ENCODE measurements at regions not wholly inside any gene's neighbourhood (a gene's known extent, or its start where the extent isn't known, plus 50 kb on each side); places are given as distances from the start of the nearest gene placed in this dataset.

GRCh38 chr15:95872366-95872771 is 458.1 kb upstream of the NR2F2 start:
- Histone ChIP-seq H3K4me3 (no peak overlapping the region), H3K27me3 (no peaks in the 10 kb centered on the region), H3K9me3 (no peaks in the 10 kb centered on the region), H3K4me1 (peaks cover 0 to 29% (median 9%) of the 10 kb centered on the region in 4 donors), H3K27ac (no peak overlapping the region), H3K36me3 (no peaks in the 10 kb centered on the region)
- no peak for TF ChIP-seq CTCF (IDR thresholded peaks at IDR 0.05)
- intact Hi-C loops (cut with DNase I; ENCODE audit: low total_unique reads), result no loop called here
- no peak for DNase-seq

- peaks cover 0 to 29% (median 9%) of the 10 kb centered on the region in 4 donors for H3K4me1 ChIP-seq
- H3K36me3 ChIP-seq, result no peaks in the 10 kb centered on the region
- no peak for TF ChIP-seq CTCF (IDR thresholded peaks at IDR 0.05)
- peak overlapping the region; percentile 57 to 59 for H3K27ac ChIP-seq
- H3K27me3 ChIP-seq, result no peaks in the 10 kb centered on the region
- DNase-seq, result no peak
- no peaks in the 10 kb centered on the region for H3K9me3 ChIP-seq
- H3K4me3 ChIP-seq, result no peak overlapping the region
- intact Hi-C loops (cut with DNase I; ENCODE audit: low total_unique reads), result no loop called here
These were observed 455.9 kb upstream of the NR2F2 start for GRCh38 chr15:95874637-95875036.

- DNase-seq, result peak; percentile 56 to 74
These were observed 455.3 kb upstream of the NR2F2 start for GRCh38 chr15:95875121-95875643.

GRCh38 chr15:95880031-95880570 is 450.4 kb upstream of the NR2F2 start:
- Histone ChIP-seq H3K4me3 (peak overlapping the region in 1 of 2 donors; percentile 17), H3K27ac (peak overlapping the region; percentile 4 to 53)
- intact Hi-C loops (cut with DNase I; ENCODE audit: low total_unique reads), result no loop called here

More at GRCh38 chr15:95875121-95875643, 455.3 kb upstream of the NR2F2 start:
- peak in 1 of 2 experiments; percentile 16 for TF ChIP-seq CTCF (IDR thresholded peaks at IDR 0.05)
- Histone ChIP-seq H3K36me3 (no peaks in the 10 kb centered on the region), H3K27ac (peak overlapping the region; percentile 57 to 59), H3K27me3 (no peaks in the 10 kb centered on the region), H3K4me1 (peaks cover 0 to 30% (median 10%) of the 10 kb centered on the region in 4 donors), H3K9me3 (no peaks in the 10 kb centered on the region), H3K4me3 (no peak overlapping the region)
- intact Hi-C loops (cut with DNase I; ENCODE audit: low total_unique reads), result no loop called here

GRCh38 chr15:95880630-95881029 is 449.9 kb upstream of the NR2F2 start:
- TF ChIP-seq CTCF (IDR thresholded peaks at IDR 0.05), result no peak
- Histone ChIP-seq H3K27me3 (no peaks in the 10 kb centered on the region), H3K4me1 (peaks cover 0 to 30% (median 2%) of the 10 kb centered on the region in 4 donors), H3K9me3 (no peaks in the 10 kb centered on the region), H3K27ac (peak overlapping the region; percentile 4 to 53), H3K4me3 (no peak overlapping the region), H3K36me3 (no peaks in the 10 kb centered on the region)
- no peak for DNase-seq
- intact Hi-C loops (cut with DNase I; ENCODE audit: low total_unique reads), result no loop called here

More at GRCh38 chr15:95880031-95880570, 450.4 kb upstream of the NR2F2 start:
- no peaks in the 10 kb centered on the region for H3K36me3 ChIP-seq
- no peak for TF ChIP-seq CTCF (IDR thresholded peaks at IDR 0.05)
- H3K27me3 ChIP-seq, result no peaks in the 10 kb centered on the region
- no peaks in the 10 kb centered on the region for H3K9me3 ChIP-seq
- H3K4me1 ChIP-seq, result peaks cover 0 to 35% (median 6%) of the 10 kb centered on the region in 4 donors
- no peak for DNase-seq
